HCT116 (cell line): ENCODE measurements at regions not wholly inside any gene's neighbourhood (a gene's known extent, or its start where the extent isn't known, plus 50 kb on each side); places are given as distances from the start of the nearest gene placed in this dataset.

ENCODE experiments used
- CEBPB ChIP-seq: IDR thresholded peaks from 2 replicates; pipeline ENCODE4 v1.6.1; 2012; ENCODE audit warnings: low read depth
- CTCF ChIP-seq, 3 experiments: fragments of 200-600 bp in 1 of 3; sonication (generic) in 1 of 3; IDR thresholded peaks in 2 of 3; conservative IDR thresholded peaks in 1 of 3; 2 replicates each; pipeline ENCODE4 v1.5.1; 2012 to 2017; ENCODE audit warnings: low read depth in 2 of 3, low read length in 2 of 3, antibody characterized with exemption in 1 of 3, borderline replicate concordance in 1 of 3, control low read depth in 1 of 3, mild to moderate bottlenecking in 1 of 3, mixed read lengths in 1 of 3, mixed run types in 1 of 3, moderate library complexity in 1 of 3; ENCODE audit not compliant: insufficient read depth in 1 of 3
- EZH2 ChIP-seq: fragments of 200-600 bp; sonication (generic); IDR thresholded peaks from 2 replicates; pipeline ENCODE4 v1.6.1; 2017; ENCODE audit warnings: antibody characterized with exemption, mixed run types
- JUND ChIP-seq: IDR thresholded peaks from 2 replicates; pipeline ENCODE4 v1.6.1; 2012
- POLR2A ChIP-seq: IDR thresholded peaks from 2 replicates; pipeline ENCODE4 v1.7.0; 2011; ENCODE audit warnings: borderline replicate concordance; ENCODE audit not compliant: insufficient read depth, insufficient read length; ENCODE audit errors: extremely low read depth
- SRF ChIP-seq: IDR thresholded peaks from 2 replicates; pipeline ENCODE4 v1.6.1; 2012; ENCODE audit warnings: low read depth
- YY1 ChIP-seq: IDR thresholded peaks from 2 replicates; pipeline ENCODE4 v1.6.1; 2011; ENCODE audit warnings: low read length, low read depth, moderate library complexity, mild to moderate bottlenecking; ENCODE audit not compliant: insufficient replicate concordance; ENCODE audit errors: extremely low read depth

- TF ChIP-seq POLR2A (no peak), CEBPB (no peak), YY1 (no peak), SRF (no peak), EZH2 (no peak), JUND (no peak), CTCF (IDR thresholded peaks at IDR 0.05 in 2 of 3, conservative IDR thresholded peaks at IDR 0.05 in 1 of 3; ENCODE audit: borderline replicate concordance in 1 of 3, insufficient read depth in 1 of 3, low read depth in 2 of 3, low read length in 2 of 3) (no peak)
Measured at GRCh38 chr1:199102239-199102638, 463.4 kb downstream of the PTPRC start.
